ENCODE measurements at regions not wholly inside any gene's neighbourhood (a gene's known extent, or its start where the extent isn't known, plus 50 kb on each side); places are given as distances from the start of the nearest gene placed in this dataset.
A peak's percentile ranks its signal among the peaks of the same experiment; 100 is the strongest.

GRCh38 chr1:56416495-56416894 lies 162.9 kb downstream of the PLPP3 start:
- no peak for DNase-seq

DNA sequence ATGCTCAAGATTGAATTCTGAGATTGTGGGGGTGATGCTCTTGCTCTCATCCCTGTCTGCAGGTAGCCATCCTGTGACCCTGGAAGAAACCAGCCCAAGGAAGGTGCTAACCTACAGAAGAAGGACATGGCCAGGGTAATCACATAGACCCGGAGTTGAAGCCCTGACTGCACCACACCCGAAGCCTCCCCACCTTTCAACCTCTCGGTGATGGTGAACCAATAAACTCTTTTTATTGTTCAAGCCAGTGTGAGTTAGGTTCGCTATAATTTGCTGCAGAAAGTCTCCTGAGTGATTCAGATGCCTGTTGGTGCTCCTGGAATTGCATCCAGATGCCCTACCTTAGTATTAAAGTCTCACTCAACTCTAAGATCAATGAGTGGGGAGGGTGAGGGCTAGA lies 163.6 kb downstream of the PLPP3 start:
- no peak for DNase-seq

DNA sequence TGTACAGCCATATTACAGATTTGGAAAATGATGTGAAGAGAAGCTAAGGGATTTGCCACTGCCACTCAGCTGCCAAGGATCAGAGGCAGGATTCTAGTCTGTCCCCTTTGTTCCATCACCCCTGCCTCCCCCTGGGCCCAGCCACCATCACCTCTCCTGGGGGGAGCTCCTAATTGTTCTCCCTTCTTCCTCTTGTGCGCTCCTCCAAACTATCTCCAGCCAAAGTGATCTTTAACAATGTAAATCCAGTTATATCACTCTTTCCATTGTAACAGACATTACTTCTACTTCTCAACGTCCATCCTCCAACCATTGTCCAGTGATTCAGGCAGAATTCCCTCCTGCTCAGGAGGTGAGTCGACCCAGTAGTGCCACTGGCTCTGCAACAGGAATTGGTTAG lies 164.1 kb downstream of the PLPP3 start:
- DNase-seq, result no peak

DNA sequence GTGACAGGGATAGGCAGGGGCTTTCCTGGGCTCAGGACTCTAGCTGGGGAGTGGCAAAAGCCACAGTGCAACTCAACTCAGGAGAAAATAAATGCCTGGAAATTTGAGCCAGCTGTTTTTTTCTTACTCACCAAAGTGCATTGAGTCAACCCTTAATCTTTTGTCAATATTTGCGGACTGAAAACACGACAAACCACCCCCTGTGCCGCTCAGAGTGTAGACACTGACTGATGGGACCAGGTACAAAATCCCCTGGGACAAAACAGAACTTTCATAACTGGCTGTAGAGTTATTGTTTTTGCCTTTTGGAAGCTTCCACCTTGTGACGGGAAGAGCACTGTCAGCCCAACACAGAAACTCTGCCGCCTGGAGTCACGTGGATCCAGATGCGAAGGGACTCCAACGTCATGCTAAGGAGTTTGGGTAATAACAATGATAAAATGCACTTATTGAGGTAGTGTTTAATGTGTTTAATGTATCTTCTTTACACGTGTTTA lies 164.6 kb downstream of the PLPP3 start:
- DNase-seq, result no peak

- DNase-seq, result no peak
Measured at GRCh38 chr1:56413671-56414199, 165.6 kb downstream of the PLPP3 start.

DNA sequence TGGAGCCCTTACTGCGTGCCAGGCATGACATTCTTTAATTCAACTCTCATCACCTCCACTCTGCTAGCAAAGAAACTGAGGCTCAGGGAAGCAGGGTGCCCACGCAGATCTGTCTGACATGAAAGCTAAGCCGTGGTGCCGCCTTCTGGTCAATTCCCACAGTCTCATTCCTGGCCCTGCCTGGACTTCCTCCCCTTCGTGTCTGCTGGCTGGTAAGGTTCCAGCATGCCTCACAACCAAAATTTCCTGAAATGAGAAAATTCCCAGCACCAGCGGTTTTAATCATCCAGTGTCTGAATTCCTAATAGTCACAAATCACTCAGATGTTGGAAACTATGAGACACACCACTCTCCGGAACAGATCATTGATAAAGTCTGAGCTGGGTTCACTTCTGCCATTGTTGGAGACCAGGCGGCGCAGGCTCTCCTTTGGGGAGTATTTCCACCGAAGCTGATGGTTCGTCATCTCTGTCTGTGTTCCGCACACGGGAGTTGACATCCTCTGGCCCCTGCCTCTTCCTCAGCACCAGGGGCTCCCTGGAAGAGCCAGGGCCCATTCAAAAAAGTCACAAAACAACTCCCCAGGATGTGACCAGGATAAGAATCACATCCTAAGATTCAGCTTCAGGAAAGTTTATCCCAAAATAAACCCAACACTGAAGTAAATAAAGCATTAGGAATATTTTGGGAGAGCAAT lies 167.7 kb downstream of the PLPP3 start:
- no peak for DNase-seq

DNA sequence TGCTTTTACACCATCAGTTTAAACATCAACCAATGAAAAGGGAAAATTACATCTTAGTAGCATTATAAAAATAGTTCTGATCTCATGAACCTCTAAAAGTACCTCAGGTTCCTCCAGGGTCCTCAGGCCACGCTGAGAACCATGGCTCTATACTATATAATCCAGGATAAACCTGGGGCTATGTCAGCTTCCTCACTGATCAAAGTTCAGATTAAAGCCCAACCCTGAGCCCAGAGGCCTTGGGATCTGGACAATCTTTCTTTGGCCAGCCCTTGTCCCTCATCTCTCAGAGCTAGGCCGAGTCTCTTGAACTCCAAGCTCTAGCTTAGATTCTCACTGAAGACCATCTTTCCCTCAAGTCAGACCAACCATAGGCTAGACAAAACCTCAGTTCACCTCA lies 168.3 kb downstream of the PLPP3 start:
- DNase-seq, result no peak

DNA sequence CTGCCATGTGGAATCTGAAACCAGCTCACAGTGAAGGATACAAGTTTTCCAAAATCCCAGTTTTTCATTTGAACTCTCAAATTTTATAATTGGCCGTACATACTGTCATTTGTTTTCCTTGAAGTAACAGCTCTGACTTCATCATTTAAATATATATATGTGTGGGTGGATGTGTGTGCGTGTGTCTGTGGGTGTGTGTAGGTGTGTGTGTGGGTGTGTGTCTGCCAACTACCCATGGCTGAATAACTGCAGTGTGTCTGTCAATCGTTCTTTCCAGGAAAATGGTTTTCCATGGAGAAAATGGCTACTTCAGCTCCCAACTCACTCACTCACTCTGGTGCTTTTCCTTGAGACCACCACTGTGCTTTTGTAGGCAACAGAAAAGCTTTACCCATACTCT lies 169.0 kb downstream of the PLPP3 start:
- no peak for DNase-seq

DNA sequence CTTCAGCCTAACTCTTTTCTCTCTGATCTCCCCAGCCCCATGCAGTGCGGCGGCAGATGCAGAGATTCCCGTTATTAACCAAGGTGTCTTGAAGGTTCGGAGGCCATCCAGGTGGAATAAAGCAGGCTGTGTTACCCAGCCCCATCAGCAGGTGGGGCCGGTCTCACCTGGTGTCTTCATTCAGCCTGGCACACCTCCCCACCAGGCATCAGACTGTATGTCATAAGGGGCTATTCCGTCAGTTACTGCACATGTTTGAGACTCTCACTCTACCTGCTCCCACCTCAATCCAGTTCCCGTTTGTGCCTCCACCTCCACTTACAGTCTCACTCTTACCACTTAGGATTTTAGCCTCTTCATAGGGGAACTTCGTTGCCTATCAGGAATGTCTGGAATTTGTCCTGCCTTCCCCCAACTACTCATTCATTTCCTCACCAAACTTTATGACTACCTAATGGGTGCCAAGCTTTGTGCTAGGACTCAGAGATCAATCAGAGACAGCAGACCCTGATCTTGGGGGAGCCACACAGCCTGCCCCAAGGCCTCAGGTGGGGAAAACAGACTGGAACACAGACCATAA lies 170.2 kb downstream of the PLPP3 start:
- peak in 1 of 2 donors; percentile 26 for DNase-seq

DNA sequence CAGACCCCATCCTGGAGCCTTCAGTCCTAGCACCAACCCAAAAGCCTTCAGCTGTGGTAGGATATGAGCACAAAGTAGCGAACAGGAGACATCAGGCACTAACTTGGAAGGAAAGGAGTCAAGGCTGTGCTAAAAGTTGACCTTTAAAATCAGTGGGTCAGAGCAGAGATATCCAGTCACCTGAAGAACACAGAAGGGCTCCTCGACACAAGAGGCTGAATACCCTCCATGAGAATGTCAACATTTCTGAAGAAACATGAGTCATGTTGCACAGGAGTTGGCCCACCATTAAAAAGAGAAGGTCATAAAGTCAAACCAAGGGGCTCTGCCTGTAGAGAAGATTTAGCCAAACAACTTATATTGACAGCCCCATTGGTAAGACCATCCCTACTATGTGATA lies 172.5 kb downstream of the PLPP3 start:
- DNase-seq, result no peak

DNA sequence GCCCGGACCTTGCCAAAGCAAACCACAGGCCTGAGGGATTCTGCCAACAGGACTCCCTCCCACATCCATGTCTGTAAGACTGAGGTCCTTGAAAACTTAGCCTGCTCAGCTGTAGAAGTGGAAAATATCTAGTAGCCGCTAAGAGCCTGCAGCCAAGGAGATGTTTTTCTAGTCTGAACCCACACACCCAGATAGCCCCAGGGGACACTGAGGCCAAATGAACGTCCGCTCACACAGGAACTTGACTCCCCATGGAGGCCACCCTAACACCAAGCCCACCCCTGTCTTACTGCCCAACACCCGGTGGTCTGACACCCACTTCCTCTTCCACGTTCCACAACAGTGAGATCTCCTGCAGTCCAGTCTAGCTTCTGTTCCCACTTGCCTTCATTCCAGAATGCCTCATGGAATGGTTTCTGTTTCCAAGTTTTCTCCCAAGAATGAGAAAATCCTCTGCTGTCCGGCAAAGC lies 174.8 kb downstream of the PLPP3 start:
- DNase-seq, result no peak

- no peak for DNase-seq
Measured at GRCh38 chr1:56404066-56404465, 175.3 kb downstream of the PLPP3 start.

DNA sequence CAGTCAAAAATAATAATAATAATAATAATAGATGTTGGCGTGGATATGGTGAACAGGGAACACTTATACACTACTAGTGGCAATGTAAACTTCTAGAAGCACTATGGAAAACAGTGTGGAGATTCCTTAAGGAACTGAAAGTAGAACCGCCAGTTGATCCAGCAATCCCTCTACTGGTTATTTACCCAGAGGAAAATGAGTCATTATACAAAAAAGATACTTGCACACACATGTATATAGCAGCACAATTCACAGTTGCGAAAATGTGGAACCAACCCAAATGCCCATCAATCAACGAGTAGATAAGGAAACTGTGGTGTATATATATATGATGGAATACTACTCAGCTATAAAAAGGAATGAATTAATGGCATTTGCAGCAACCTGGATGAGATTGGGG lies 176.0 kb downstream of the PLPP3 start:
- no peak for DNase-seq

DNA sequence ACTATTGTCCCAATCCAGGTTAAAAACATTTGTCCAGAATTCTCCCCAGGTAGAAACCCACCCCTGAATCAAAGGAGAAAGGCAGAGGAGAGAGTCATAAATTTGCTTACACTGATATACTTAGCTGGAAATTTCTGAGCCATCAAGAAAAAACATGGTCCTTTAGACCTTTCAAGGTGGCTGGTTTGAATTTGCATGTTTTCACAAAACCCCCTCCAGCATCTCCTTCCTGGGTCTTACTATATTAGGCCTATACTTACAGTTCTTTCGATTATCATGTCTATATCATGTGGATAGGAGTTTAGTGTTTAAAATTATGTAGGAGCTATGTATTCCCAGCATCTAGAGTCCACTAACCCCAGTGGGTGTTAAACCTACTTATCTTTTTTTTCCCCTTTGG lies 178.2 kb downstream of the PLPP3 start:
- DNase-seq, result no peak

GRCh38 chr1:56400526-56400925 lies 178.8 kb downstream of the PLPP3 start:
- DNase-seq, result no peak

- no peak for DNase-seq
Measured at GRCh38 chr1:56399795-56400194, 179.6 kb downstream of the PLPP3 start.

DNA sequence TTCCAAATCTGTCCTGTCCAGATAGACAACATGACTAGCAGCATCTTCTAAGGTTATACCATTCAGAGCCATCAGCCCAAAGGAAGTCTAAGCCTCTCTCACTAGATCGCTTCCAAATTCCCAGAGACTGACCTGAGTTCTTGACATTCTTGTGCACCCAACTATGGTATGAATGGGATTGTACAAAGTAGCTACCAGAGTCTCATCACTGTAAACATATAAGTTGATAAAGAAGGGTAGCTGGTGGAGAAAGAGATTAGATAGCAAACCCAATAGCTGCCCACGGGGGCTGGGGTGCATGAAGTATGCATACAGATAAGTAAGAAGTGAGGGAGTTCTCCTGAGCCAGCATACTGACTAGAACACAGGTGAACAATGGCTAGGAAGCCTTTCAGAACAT lies 180.0 kb downstream of the PLPP3 start:
- DNase-seq, result no peak

DNA sequence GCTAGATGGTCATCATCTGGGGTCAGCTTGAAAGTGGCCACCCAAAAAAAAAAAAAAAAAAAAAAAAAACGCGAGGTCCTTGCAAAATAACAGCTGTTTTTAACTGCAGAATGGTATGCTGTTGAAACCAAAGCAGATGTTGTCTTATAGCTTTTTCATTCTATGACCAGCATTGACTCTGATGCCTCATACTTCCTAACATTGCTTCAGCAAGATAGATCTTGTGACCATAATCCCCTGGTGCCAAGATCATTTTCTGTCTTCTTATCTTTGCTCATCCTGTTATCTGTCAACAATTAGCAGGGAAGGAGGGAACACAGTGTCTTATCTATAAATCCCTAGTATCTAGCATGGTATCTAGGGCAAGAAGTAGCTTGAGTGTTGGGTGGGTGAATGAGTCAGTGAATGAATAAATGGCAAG lies 181.5 kb downstream of the PLPP3 start:
- no peak for DNase-seq

DNA sequence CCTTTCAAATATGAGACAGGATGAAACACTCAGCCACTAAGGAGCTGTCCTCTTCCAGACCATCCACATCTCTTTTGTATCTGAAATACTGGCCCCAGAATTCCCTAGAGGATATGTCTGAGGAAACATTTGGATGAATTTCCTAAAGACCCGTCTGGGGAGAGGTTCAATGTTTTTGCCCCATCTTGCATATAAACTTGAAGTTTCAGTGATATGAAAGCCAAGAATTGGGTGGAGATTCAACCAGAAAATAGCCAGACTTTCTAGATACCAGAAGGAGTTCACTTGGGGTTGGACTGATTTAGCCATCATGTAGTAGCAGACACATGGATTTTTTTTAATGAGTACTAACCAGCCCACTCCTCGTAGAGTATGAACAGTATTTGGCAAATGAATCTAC lies 182.0 kb downstream of the PLPP3 start:
- DNase-seq, result no peak

DNA sequence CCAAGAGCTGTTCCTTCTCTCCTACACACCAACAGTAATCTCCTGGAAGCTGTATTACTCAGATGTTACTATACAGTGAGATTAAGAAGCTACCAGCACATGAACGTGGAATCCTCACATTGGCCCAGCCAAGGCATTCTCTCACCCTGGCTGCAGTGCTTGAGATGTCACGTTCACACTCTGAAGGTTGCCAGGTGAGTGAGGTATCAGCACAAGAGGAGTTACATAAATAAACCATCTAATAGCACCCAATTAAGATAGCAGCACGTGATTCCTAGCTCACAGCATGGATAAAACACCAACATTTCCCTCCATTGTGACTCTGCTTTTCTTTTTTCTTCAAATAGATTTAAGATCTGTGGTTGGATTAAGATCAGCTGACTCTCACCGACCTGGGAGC lies 182.8 kb downstream of the PLPP3 start:
- DNase-seq, result no peak

- no peak for DNase-seq
Measured at GRCh38 chr1:56395776-56396175, 183.6 kb downstream of the PLPP3 start.

DNA sequence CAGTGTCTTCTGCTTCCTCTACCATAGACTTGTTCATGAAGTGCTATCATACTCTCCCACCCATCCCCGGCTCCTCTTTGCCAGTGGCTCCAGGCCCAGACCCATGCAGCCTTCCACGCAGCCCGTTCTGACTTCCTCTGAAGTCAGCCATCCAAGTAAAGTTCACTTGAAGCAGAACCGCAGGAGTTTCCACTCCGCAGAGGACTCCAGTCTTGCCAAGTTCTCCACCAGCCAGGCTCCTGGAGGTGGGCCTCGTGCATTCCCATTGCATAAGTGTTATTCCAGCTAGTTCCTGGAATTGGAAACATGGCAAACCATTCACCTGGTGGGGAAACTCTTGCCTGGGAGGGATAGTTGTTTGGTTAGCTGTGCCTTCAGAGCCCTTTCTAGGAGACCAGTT lies 185.1 kb downstream of the PLPP3 start:
- no peak for DNase-seq

DNA sequence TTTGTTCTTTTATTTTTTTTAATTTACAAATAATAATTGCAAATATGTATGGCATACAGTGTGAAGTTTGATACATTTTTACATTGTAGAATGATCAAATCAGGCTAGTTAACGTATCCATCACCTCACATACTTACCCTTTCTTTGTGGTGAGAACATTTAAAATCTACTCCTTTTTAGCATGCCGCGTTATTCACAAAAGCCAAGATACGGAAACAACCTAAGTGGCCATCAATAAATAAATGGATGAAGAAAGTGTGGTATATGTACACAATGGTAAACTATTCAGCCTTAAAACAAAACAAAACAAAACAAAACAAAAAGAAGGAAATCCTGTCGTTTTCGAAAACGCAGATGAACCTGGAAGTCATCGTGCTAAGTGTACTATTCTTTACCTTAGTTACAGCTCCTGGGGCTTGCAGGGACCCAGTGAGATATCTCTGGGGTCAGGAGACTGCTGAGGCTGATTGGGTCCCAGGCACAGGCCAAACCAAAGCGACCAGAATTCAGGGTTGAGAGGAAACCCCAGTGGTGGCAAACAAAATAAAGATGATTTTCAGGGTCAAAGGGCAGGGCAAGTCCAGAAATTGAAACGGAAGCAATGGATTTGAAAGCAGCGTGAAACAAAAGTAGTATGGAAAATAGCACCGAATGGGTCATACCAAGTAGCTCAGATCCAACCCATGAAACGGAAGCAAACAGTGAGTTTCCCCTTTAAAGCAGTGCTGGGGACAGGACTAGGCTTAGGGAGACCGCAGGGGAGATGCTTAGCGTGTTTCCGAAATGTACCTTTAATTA lies 188.2 kb downstream of the PLPP3 start:
- no peak for DNase-seq
